Ovary (tissue), 7 donors: ENCODE measurements at regions not wholly inside any gene's neighbourhood (a gene's known extent, or its start where the extent isn't known, plus 50 kb on each side); places are given as distances from the start of the nearest gene placed in this dataset.
"Not testable (repeated sequence)": the region's sequence is repeated elsewhere in the genome, so short reads cannot be mapped to it uniquely, and the experiment has no call there.

Experiments used
- DNase-seq, 5 donors: peaks; one replicate each; pipeline ENCODE4 v3.0.0-alpha.2; 2019 to 2020
- H3K27ac ChIP-seq, 2 donors: fragments of 200-600 bp; one replicate each; pipeline versions ENCODE4 v1.5.1 to v1.8.0; 2019 to 2022
- H3K27me3 ChIP-seq: fragments of 200-600 bp; one replicate; pipeline ENCODE4 v1.8.0; 2022
- H3K36me3 ChIP-seq: fragments of 200-600 bp; sonication (generic); one replicate; pipeline ENCODE4 v1.5.1; 2019
- H3K4me1 ChIP-seq: one replicate; pipeline ENCODE4 v1.8.1; 2013; ENCODE audit warnings: mild to moderate bottlenecking, moderate library complexity; ENCODE audit not compliant: insufficient read depth
- H3K4me3 ChIP-seq: fragments of 200-600 bp; sonication (generic); one replicate; pipeline ENCODE4 v1.5.1; 2017
- H3K9me3 ChIP-seq, 2 donors: fragments of 200-600 bp in 1 of 2; sonication (generic) in 1 of 2; one replicate each; pipeline versions ENCODE4 v1.5.1 to v1.8.1; 2013 to 2019; ENCODE audit warnings: mild to moderate bottlenecking in 1 of 2, moderate library complexity in 1 of 2
- CTCF ChIP-seq, 3 donors: fragments of 450-650 bp in 2 of 3; fragments of 200-600 bp in 1 of 3; IDR thresholded peaks; one replicate each; pipeline versions ENCODE4 v1.5.1 to v1.8.0; 2016 to 2022; ENCODE audit warnings: antibody characterized with exemption in 3 of 3, mild to moderate bottlenecking in 1 of 3
- EP300 ChIP-seq: sonication (generic); formaldehyde crosslinking; IDR thresholded peaks from one replicate; pipeline ENCODE4 v1.6.1; 2017; ENCODE audit warnings: antibody characterized with exemption
- POLR2A ChIP-seq: fragments of 450-650 bp; IDR thresholded peaks from one replicate; pipeline ENCODE4 v1.6.1; 2017; ENCODE audit warnings: antibody characterized with exemption, mild to moderate bottlenecking, moderate library complexity
- WGBS, 3 donors: extraction: QIAGEN DNeasy Blood & Tissue Kit in 1 of 3; methylation state at CpG; one replicate each; pipeline versions ENCODE4 v1.1.5 to v1.1.7; 2013 to 2017; 5-methylcytosine and 5-hydroxymethylcytosine counted together
- intact Hi-C, 4 donors: fragments of 100-400 bp; cut with DNase I; formaldehyde crosslinking; loops; one replicate each; pipeline versions ENCODE4 v1.11.0 to v1.15.1; 2022 to 2023
- donor health status: DM: no; HTN: no; CAD: no; lungs with moderate emphysema.
- donor health status: DM: no; HTN: no; CAD: no.
- donor health status: Bipolar disorder and iron deficiency.
- donor health status: DM: no; HTN: no; CAD: no.
- donor health status: DM: yes; HTN: yes; CAD: no.

- H3K27me3 ChIP-seq, result no peaks in the 10 kb centered on the region
- H3K9me3 ChIP-seq, result no peaks in the 10 kb centered on the region
- TF ChIP-seq POLR2A (no peak), EP300 (no peak), CTCF (IDR thresholded peaks at IDR 0.05) (no peak)
- H3K36me3 ChIP-seq, result no peaks in the 10 kb centered on the region
- WGBS, 3 donors, result 68 to 79% (median 69%) methylated on average over 1 of the region's 1 CpG
- no peak overlapping the region for H3K27ac ChIP-seq
- H3K4me3 ChIP-seq, result no peak overlapping the region
- DNase-seq, result no peak
- no peaks in the 10 kb centered on the region for H3K4me1 ChIP-seq
- intact Hi-C loops, result no loop called here
These were observed 542.7 kb downstream of the KIF4B start for GRCh38 chr5:155556222-155556621.

DNA sequence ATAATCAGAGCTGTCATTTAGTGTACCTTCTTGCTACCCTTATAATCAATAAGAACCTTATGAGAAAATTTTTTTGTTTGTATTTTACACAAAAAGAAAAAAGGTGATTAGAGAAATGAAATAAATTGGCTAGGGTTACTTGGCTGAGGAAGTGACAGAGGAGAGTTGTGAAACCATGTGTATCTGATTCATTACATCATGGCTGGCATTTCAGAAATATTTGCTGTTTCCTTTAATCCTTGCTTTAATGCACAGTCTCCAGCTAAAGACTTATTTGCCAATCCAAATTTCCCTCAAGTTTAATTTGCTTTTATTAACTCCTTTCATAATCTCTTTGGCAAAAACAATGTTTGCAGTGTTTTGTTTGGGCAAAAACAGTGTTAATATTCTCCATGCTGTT, 543.1 kb downstream of the KIF4B start:
- no peak for DNase-seq
- H3K9me3 ChIP-seq, result no peaks in the 10 kb centered on the region
- no peaks in the 10 kb centered on the region for H3K4me1 ChIP-seq
- no peaks in the 10 kb centered on the region for H3K36me3 ChIP-seq
- no peak for TF ChIP-seq POLR2A
- TF ChIP-seq EP300, result no peak
- TF ChIP-seq CTCF (IDR thresholded peaks at IDR 0.05), result no peak
- no peak overlapping the region for H3K4me3 ChIP-seq
- H3K27me3 ChIP-seq, result no peaks in the 10 kb centered on the region
- intact Hi-C loops, result no loop called here
- no peak overlapping the region for H3K27ac ChIP-seq

- WGBS, 3 donors, result 83 to 86% (median 84%) methylated on average over 3 of the region's 3 CpGs
- TF ChIP-seq CTCF (IDR thresholded peaks at IDR 0.05) (no peak), POLR2A (no peak), EP300 (no peak)
These were observed 548.6 kb downstream of the KIF4B start for GRCh38 chr5:155562158-155562557.

DNA sequence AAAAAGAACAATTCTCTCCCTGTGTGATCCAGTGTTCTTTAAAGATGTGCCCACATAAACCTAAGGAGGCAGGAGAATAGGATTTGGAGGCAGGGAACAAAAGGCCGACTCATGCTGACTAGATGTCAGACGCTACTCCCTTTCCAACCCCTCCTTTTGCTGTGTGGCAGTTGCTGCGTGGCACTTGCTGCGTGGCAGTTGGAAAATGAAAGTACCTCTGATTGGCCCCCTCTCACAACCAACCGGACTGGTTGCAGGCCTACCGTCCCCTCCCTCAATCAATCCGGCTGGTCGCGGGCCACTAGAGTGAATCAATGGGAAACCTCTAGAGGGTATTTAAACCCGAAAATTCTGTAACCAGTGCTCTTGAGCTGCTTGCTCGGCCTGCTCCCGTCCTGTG, 551.0 kb downstream of the KIF4B start:
- no peaks in the 10 kb centered on the region for H3K27me3 ChIP-seq
- H3K4me3 ChIP-seq, result no peak overlapping the region
- no peaks in the 10 kb centered on the region for H3K36me3 ChIP-seq
- H3K9me3 ChIP-seq, result no peaks in the 10 kb centered on the region
- 86 to 95% (median 94%) methylated on average over 12 of the region's 12 CpGs for WGBS, 3 donors
- no peak for DNase-seq
- TF ChIP-seq CTCF (IDR thresholded peaks at IDR 0.05), result no peak
- no peak for TF ChIP-seq EP300
- TF ChIP-seq POLR2A, result no peak
- H3K4me1 ChIP-seq, result no peaks in the 10 kb centered on the region
- no peak overlapping the region for H3K27ac ChIP-seq
- intact Hi-C loops, result no loop called here

More at GRCh38 chr5:155562158-155562557, 548.6 kb downstream of the KIF4B start:
- intact Hi-C loops, result no loop called here
- H3K4me1 ChIP-seq, result no peaks in the 10 kb centered on the region
- no peak overlapping the region for H3K27ac ChIP-seq
- no peaks in the 10 kb centered on the region for H3K36me3 ChIP-seq
- DNase-seq, result no peak
- no peaks in the 10 kb centered on the region for H3K27me3 ChIP-seq
- no peaks in the 10 kb centered on the region for H3K9me3 ChIP-seq
- no peak overlapping the region for H3K4me3 ChIP-seq

GRCh38 chr5:155575861-155576260, 562.3 kb downstream of the KIF4B start:
- Histone ChIP-seq H3K9me3 (no peaks in the 10 kb centered on the region), H3K36me3 (no peaks in the 10 kb centered on the region), H3K4me1 (no peaks in the 10 kb centered on the region), H3K27ac (no peak overlapping the region), H3K4me3 (no peak overlapping the region), H3K27me3 (no peaks in the 10 kb centered on the region)
- 56 to 82% (median 64%) methylated on average over 3 of the region's 3 CpGs for WGBS, 3 donors
- intact Hi-C loops, result no loop called here
- TF ChIP-seq POLR2A (no peak), EP300 (no peak), CTCF (IDR thresholded peaks at IDR 0.05) (no peak)
- DNase-seq, result no peak

- WGBS, 3 donors, result 95 to 96% (median 95%) methylated on average over 13 to 21 of the region's 21 CpGs
These were observed 573.3 kb downstream of the KIF4B start for GRCh38 chr5:155586808-155587207.

More at GRCh38 chr5:155586808-155587207, 573.3 kb downstream of the KIF4B start:
- DNase-seq, H3K4me1 ChIP-seq, H3K9me3 ChIP-seq, intact Hi-C loops, H3K27me3 ChIP-seq, H3K4me3 ChIP-seq, H3K36me3 ChIP-seq, H3K27ac ChIP-seq: not testable (repeated sequence)
